ENCODE measurements at regions not wholly inside any gene's neighbourhood (a gene's known extent, or its start where the extent isn't known, plus 50 kb on each side); places are given as distances from the start of the nearest gene placed in this dataset.

GRCh38 chr5:174459071-174459702, 265.2 kb upstream of the MSX2 start:
- no peak for TF ChIP-seq CTCF (IDR thresholded peaks at IDR 0.05)
- TF ChIP-seq, protein P1, sequence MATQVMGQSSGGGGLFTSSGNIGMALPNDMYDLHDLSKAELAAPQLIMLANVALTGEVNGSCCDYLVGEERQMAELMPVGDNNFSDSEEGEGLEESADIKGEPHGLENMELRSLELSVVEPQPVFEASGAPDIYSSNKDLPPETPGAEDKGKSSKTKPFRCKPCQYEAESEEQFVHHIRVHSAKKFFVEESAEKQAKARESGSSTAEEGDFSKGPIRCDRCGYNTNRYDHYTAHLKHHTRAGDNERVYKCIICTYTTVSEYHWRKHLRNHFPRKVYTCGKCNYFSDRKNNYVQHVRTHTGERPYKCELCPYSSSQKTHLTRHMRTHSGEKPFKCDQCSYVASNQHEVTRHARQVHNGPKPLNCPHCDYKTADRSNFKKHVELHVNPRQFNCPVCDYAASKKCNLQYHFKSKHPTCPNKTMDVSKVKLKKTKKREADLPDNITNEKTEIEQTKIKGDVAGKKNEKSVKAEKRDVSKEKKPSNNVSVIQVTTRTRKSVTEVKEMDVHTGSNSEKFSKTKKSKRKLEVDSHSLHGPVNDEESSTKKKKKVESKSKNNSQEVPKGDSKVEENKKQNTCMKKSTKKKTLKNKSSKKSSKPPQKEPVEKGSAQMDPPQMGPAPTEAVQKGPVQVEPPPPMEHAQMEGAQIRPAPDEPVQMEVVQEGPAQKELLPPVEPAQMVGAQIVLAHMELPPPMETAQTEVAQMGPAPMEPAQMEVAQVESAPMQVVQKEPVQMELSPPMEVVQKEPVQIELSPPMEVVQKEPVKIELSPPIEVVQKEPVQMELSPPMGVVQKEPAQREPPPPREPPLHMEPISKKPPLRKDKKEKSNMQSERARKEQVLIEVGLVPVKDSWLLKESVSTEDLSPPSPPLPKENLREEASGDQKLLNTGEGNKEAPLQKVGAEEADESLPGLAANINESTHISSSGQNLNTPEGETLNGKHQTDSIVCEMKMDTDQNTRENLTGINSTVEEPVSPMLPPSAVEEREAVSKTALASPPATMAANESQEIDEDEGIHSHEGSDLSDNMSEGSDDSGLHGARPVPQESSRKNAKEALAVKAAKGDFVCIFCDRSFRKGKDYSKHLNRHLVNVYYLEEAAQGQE (IDR thresholded peaks at IDR 0.05; ENCODE audit: insufficient read depth in 1 of 2, low read depth in 2 of 2, low read length in 1 of 2), result no peak
- no peak for TF ChIP-seq SIN3A (IDR thresholded peaks at IDR 0.05; ENCODE audit: borderline replicate concordance, insufficient read depth, low read depth, low read length)

Measured in Panc1 (cell line).